PC-9 (cell line): ENCODE measurements at regions not wholly inside any gene's neighbourhood (a gene's known extent, or its start where the extent isn't known, plus 50 kb on each side); places are given as distances from the start of the nearest gene placed in this dataset.

ENCODE experiments used
- CTCF ChIP-seq: fragments of 200-600 bp; sonication (generic); conservative IDR thresholded peaks from 2 replicates; pipeline ENCODE4 v1.6.1; 2017; ENCODE audit warnings: mixed run types, antibody characterized with exemption, mild to moderate bottlenecking, moderate library complexity
- EZH2 ChIP-seq: fragments of 200-600 bp; sonication (generic); IDR thresholded peaks from 2 replicates; pipeline ENCODE4 v1.8.0; 2017; ENCODE audit warnings: antibody characterized with exemption, low read depth

GRCh38 chr4:178081896-178082295 is 639.7 kb upstream of the AGA start:
- TF ChIP-seq CTCF (no peak), EZH2 (no peak)
